IMR-90 (cell line): ENCODE measurements at regions not wholly inside any gene's neighbourhood (a gene's known extent, or its start where the extent isn't known, plus 50 kb on each side); places are given as distances from the start of the nearest gene placed in this dataset.

Experiments
- CEBPB ChIP-seq: IDR thresholded peaks from 2 replicates; pipeline ENCODE4 v1.6.1; 2012; ENCODE audit warnings: low read depth, low read length, improper control_type of control experiment
- RAD21 ChIP-seq: IDR thresholded peaks from 2 replicates; pipeline ENCODE4 v1.6.1; 2012; ENCODE audit warnings: low read length, improper control_type of control experiment
- RFX5 ChIP-seq: IDR thresholded peaks from 2 replicates; pipeline ENCODE4 v1.8.0; 2012; ENCODE audit warnings: low read depth, mild to moderate bottlenecking, low read length, moderate library complexity
- TF ChIP-seq, protein P1 (sequence below): conservative IDR thresholded peaks from 2 replicates; pipeline ENCODE4 v1.5.1; 2012; ENCODE audit warnings: mild to moderate bottlenecking, low read depth, low read length, improper control_type of control experiment

DNA sequence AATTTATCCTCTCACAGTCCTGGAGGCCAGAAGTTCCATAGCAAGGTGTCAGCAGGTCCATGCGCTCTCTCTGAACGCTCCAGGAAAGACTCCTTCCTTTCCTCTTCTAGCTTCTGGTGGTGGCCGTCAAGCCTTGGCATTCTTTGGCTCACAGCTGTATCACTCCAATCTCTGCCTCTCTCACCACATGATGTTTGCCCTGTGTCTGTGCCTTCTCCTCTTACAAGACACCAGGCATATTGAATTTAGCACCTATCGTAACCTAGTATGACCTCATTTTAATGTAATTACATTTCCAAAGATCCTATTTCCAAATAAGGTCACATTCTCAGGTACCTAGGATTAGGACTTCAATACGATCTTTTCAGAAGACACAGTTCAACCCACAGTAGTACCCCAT is 428.5 kb downstream of the CD83 start:
- TF ChIP-seq, protein P1, sequence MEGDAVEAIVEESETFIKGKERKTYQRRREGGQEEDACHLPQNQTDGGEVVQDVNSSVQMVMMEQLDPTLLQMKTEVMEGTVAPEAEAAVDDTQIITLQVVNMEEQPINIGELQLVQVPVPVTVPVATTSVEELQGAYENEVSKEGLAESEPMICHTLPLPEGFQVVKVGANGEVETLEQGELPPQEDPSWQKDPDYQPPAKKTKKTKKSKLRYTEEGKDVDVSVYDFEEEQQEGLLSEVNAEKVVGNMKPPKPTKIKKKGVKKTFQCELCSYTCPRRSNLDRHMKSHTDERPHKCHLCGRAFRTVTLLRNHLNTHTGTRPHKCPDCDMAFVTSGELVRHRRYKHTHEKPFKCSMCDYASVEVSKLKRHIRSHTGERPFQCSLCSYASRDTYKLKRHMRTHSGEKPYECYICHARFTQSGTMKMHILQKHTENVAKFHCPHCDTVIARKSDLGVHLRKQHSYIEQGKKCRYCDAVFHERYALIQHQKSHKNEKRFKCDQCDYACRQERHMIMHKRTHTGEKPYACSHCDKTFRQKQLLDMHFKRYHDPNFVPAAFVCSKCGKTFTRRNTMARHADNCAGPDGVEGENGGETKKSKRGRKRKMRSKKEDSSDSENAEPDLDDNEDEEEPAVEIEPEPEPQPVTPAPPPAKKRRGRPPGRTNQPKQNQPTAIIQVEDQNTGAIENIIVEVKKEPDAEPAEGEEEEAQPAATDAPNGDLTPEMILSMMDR, result no peak
- no peak for TF ChIP-seq RAD21
- TF ChIP-seq CEBPB, result no peak
- TF ChIP-seq RFX5, result no peak
